GM23338 (cell line): ENCODE measurements at regions not wholly inside any gene's neighbourhood (a gene's known extent, or its start where the extent isn't known, plus 50 kb on each side); places are given as distances from the start of the nearest gene placed in this dataset.

Experiments used
- ATAC-seq: fragments of 200-7000 bp; cut with Tn5 transposase; 3 replicates; pipeline ENCODE4 v1.9.1; 2020
- DNase-seq: peaks from one replicate; pipeline ENCODE4 v3.0.0-alpha.2; 2015; ENCODE audit warnings: low spot score
- H2AFZ ChIP-seq: fragments of 200-600 bp; sonication (generic); 2 replicates; pipeline ENCODE4 v1.8.0; 2016; ENCODE audit warnings: antibody characterized with exemption, mild to moderate bottlenecking, moderate library complexity
- H3F3A ChIP-seq: fragments of 200-600 bp; sonication (generic); replicated peaks from 2 replicates; pipeline ENCODE4 v1.8.0; 2017; ENCODE audit warnings: antibody characterized with exemption, mixed run types, low read depth
- H3K27ac ChIP-seq: fragments of 200-600 bp; sonication (generic); 2 replicates; pipeline ENCODE4 v1.6.1; 2016; ENCODE audit warnings: low read depth
- H3K27me3 ChIP-seq: fragments of 200-600 bp; sonication (generic); 2 replicates; pipeline ENCODE4 v1.8.0; 2016; ENCODE audit warnings: mild to moderate bottlenecking, mixed run types, moderate library complexity; ENCODE audit not compliant: insufficient read depth
- H3K36me3 ChIP-seq: fragments of 200-600 bp; sonication (generic); 2 replicates; pipeline ENCODE4 v1.8.0; 2016; ENCODE audit warnings: mild to moderate bottlenecking; ENCODE audit not compliant: insufficient read depth
- H3K4me1 ChIP-seq: fragments of 200-600 bp; sonication (generic); 2 replicates; pipeline ENCODE4 v1.8.0; 2016; ENCODE audit warnings: mild to moderate bottlenecking, moderate library complexity; ENCODE audit not compliant: insufficient read depth
- H3K4me2 ChIP-seq: fragments of 200-600 bp; sonication (generic); 2 replicates; pipeline ENCODE4 v1.7.1; 2017; ENCODE audit warnings: mixed run types
- H3K4me3 ChIP-seq: fragments of 200-600 bp; sonication (generic); 2 replicates; pipeline ENCODE4 v1.6.1; 2016; ENCODE audit warnings: mixed run types
- H3K79me2 ChIP-seq: fragments of 200-600 bp; sonication (generic); replicated peaks from 2 replicates; pipeline ENCODE4 v1.8.0; 2017; ENCODE audit warnings: mild to moderate bottlenecking; ENCODE audit not compliant: insufficient read depth
- H3K9me2 ChIP-seq: fragments of 200-600 bp; sonication (generic); 2 replicates; pipeline ENCODE4 v1.8.0; 2017; ENCODE audit not compliant: insufficient read depth
- H4K20me1 ChIP-seq: fragments of 200-600 bp; sonication (generic); replicated peaks from 2 replicates; pipeline ENCODE4 v1.8.0; 2017; ENCODE audit warnings: mild to moderate bottlenecking; ENCODE audit not compliant: insufficient read depth
- H3K27ac Mint-ChIP-seq: 2 replicates; pipeline ENCODE4 v1.8.0; 2020; ENCODE audit warnings: inconsistent platforms, mild to moderate bottlenecking, moderate library complexity, mixed read lengths
- H3K27me3 Mint-ChIP-seq: 3 replicates; pipeline ENCODE4 v1.8.0; 2022; ENCODE audit warnings: low read depth, mild to moderate bottlenecking, moderate library complexity, mixed read lengths, inconsistent platforms; ENCODE audit not compliant: insufficient read depth, poor library complexity
- H3K36me3 Mint-ChIP-seq: 3 replicates; pipeline ENCODE4 v1.8.0; 2021; ENCODE audit warnings: low read depth, mild to moderate bottlenecking, inconsistent platforms, moderate library complexity, mixed read lengths
- H3K4me1 Mint-ChIP-seq: 3 replicates; pipeline ENCODE4 v1.8.0; 2020; ENCODE audit warnings: mild to moderate bottlenecking, inconsistent platforms, mixed read lengths
- H3K4me3 Mint-ChIP-seq: 3 replicates; pipeline ENCODE4 v1.8.0; 2021; ENCODE audit warnings: moderate library complexity, mild to moderate bottlenecking, inconsistent platforms, mixed read lengths
- H3K9me3 Mint-ChIP-seq: 3 replicates; pipeline ENCODE4 v1.8.0; 2020; ENCODE audit warnings: moderate library complexity, mild to moderate bottlenecking, inconsistent platforms, mixed read lengths
- CTCF ChIP-seq, 2 experiments: fragments of 200-600 bp in 1 of 2; sonication (generic) in 1 of 2; conservative IDR thresholded peaks; 2 replicates each; pipeline versions ENCODE4 v1.5.1 to v1.6.1; 2016 to 2017; ENCODE audit warnings: antibody characterized with exemption in 2 of 2, low read depth in 2 of 2, mild to moderate bottlenecking in 2 of 2, moderate library complexity in 1 of 2
- EZH2 ChIP-seq: fragments of 200-600 bp; sonication (generic); IDR thresholded peaks from one replicate; pipeline ENCODE4 v1.8.0; 2017; ENCODE audit warnings: antibody characterized with exemption, mild to moderate bottlenecking, low read depth; ENCODE audit not compliant: unreplicated experiment
- EZH2phosphoT487 ChIP-seq: fragments of 200-600 bp; sonication (generic); IDR thresholded peaks from one replicate; pipeline ENCODE4 v1.8.1; 2018; ENCODE audit warnings: antibody characterized with exemption; ENCODE audit not compliant: unreplicated experiment
- JUNB ChIP-seq: IDR thresholded peaks from one replicate; pipeline ENCODE4 v1.6.1; 2016; ENCODE audit warnings: antibody characterized with exemption; ENCODE audit not compliant: unreplicated experiment
- NANOG ChIP-seq: IDR thresholded peaks from 2 replicates; pipeline ENCODE4 v1.6.1; 2016; ENCODE audit warnings: antibody characterized with exemption, borderline replicate concordance
- POLR2AphosphoS5 ChIP-seq: IDR thresholded peaks from 2 replicates; pipeline ENCODE4 v1.6.1; 2016; ENCODE audit warnings: antibody characterized with exemption, low read depth
- STAT1 ChIP-seq: IDR thresholded peaks from one replicate; pipeline ENCODE4 v1.6.1; 2016; ENCODE audit warnings: antibody characterized with exemption; ENCODE audit not compliant: unreplicated experiment
- ZNF331 ChIP-seq: fragments of 250-450 bp; sonication (Bioruptor Pico); IDR thresholded peaks from 2 replicates; pipeline ENCODE4 v1.5.0; 2020; ENCODE audit warnings: low read depth, mild to moderate bottlenecking, moderate library complexity
- ZNF462 ChIP-seq: fragments of 250-450 bp; sonication (Bioruptor Pico); IDR thresholded peaks from 2 replicates; pipeline ENCODE4 v1.5.0; 2020; ENCODE audit warnings: mild to moderate bottlenecking, moderate library complexity

GRCh38 chr6:168926306-168926705, 327.3 kb downstream of the THBS2 start:
- Mint-ChIP-seq H3K27ac (no peak overlapping the region), H3K27me3 (peaks cover 1% of the 10 kb centered on the region), H3K4me1 (peaks cover 7% of the 10 kb centered on the region), H3K4me3 (no peak overlapping the region), H3K9me3 (peaks cover 30% of the 10 kb centered on the region; the same call in 2 of the 3 replicates), H3K36me3 (peaks cover 22% of the 10 kb centered on the region; the same call in 2 of the 3 replicates)
- H4K20me1 ChIP-seq, result no peaks in the 10 kb centered on the region
- no peaks in the 10 kb centered on the region for H3K27me3 ChIP-seq
- ATAC-seq, result no peak
- H3K27ac ChIP-seq, result no peak overlapping the region
- no peaks in the 10 kb centered on the region for H3K79me2 ChIP-seq
- TF ChIP-seq JUNB (no peak), ZNF462 (CRISPR knock-in tag) (no peak), EZH2 (no peak), EZH2phosphoT487 (no peak), CTCF (conservative IDR thresholded peaks at IDR 0.05; ENCODE audit: low read depth in 2 of 2) (no peak), STAT1 (no peak), POLR2AphosphoS5 (no peak), NANOG (no peak), ZNF331 (CRISPR knock-in tag) (no peak)
- no peak overlapping the region for H3K4me3 ChIP-seq
- no peaks in the 10 kb centered on the region for H3F3A ChIP-seq
- H3K9me2 ChIP-seq, result no peaks in the 10 kb centered on the region
- no peak overlapping the region for H2AFZ ChIP-seq
- no peaks in the 10 kb centered on the region; the same call in 1 of the 2 replicates for H3K4me1 ChIP-seq
- no peak for DNase-seq
- H3K36me3 ChIP-seq, result no peaks in the 10 kb centered on the region
- peak overlapping the region; percentile 32; the same call in 1 of the 2 replicates for H3K4me2 ChIP-seq
